Upper lobe of left lung (tissue), 6 donors: ENCODE measurements at regions not wholly inside any gene's neighbourhood (a gene's known extent, or its start where the extent isn't known, plus 50 kb on each side); places are given as distances from the start of the nearest gene placed in this dataset.
A peak's percentile ranks its signal among the peaks of the same experiment; 100 is the strongest.
"Not testable (repeated sequence)": the region's sequence is repeated elsewhere in the genome, so short reads cannot be mapped to it uniquely, and the experiment has no call there.

Experiments
- ATAC-seq, 2 donors: fragments of 200-7000 bp; cut with Tn5 transposase; one replicate each; pipeline ENCODE4 v1.9.1; 2022; ENCODE audit warnings: mild to moderate bottlenecking in 2 of 2, moderate library complexity in 2 of 2; ENCODE audit not compliant: low FRiP score in 2 of 2
- DNase-seq, 2 donors: peaks; one replicate each; pipeline ENCODE4 v3.0.0-alpha.2; 2019 to 2020
- H3K27ac ChIP-seq, 4 donors: fragments of 200-600 bp; sonication (generic); one replicate each; pipeline ENCODE4 v1.5.1; 2016 to 2019
- H3K27me3 ChIP-seq, 4 donors: fragments of 200-600 bp; sonication (generic); one replicate each; pipeline ENCODE4 v1.5.1; 2017 to 2019
- H3K36me3 ChIP-seq, 4 donors: fragments of 200-600 bp; sonication (generic); one replicate each; pipeline ENCODE4 v1.5.1; 2016 to 2019
- H3K4me1 ChIP-seq, 4 donors: fragments of 200-600 bp; sonication (generic); one replicate each; pipeline ENCODE4 v1.5.1; 2018 to 2019
- H3K4me3 ChIP-seq, 4 donors: fragments of 200-600 bp; sonication (generic); one replicate each; pipeline ENCODE4 v1.5.1; 2017 to 2019; ENCODE audit warnings: mild to moderate bottlenecking in 2 of 4, moderate library complexity in 1 of 4
- H3K9me3 ChIP-seq, 4 donors: fragments of 200-600 bp; sonication (generic); one replicate each; pipeline ENCODE4 v1.5.1; 2018 to 2019
- EP300 ChIP-seq, 4 donors: sonication (generic); formaldehyde crosslinking; IDR thresholded peaks; one replicate each; pipeline ENCODE4 v1.5.1; 2017; ENCODE audit warnings: antibody characterized with exemption in 4 of 4, control low read depth in 2 of 4
- POLR2A ChIP-seq, 4 donors: fragments of 450-650 bp; IDR thresholded peaks; one replicate each; pipeline ENCODE4 v1.5.1; 2016 to 2017; ENCODE audit warnings: antibody characterized with exemption in 4 of 4, mild to moderate bottlenecking in 2 of 4
- POLR2AphosphoS5 ChIP-seq, 2 donors: sonication (generic); formaldehyde crosslinking; IDR thresholded peaks; one replicate each; pipeline ENCODE4 v1.5.1; 2017; ENCODE audit warnings: antibody characterized with exemption in 2 of 2
- WGBS, 2 donors: methylation state at CpG; one replicate each; pipeline ENCODE4 v1.1.5; 2017 to 2018; 5-methylcytosine and 5-hydroxymethylcytosine counted together
- TF ChIP-seq, protein P1 (sequence below), 6 experiments: fragments of 450-650 bp in 4 of 6; fragments of 200-600 bp in 2 of 6; sonication (generic) in 2 of 6; IDR thresholded peaks; one replicate each; pipeline ENCODE4 v1.5.1; 2016 to 2019; ENCODE audit warnings: antibody characterized with exemption in 6 of 6
- donor health status: DM: no; HTN: no; CAD: no; lungs with moderate emphysema.
- donor health status: DM: no; HTN: yes; CAD: no; lungs with severe emphysema.

DNA sequence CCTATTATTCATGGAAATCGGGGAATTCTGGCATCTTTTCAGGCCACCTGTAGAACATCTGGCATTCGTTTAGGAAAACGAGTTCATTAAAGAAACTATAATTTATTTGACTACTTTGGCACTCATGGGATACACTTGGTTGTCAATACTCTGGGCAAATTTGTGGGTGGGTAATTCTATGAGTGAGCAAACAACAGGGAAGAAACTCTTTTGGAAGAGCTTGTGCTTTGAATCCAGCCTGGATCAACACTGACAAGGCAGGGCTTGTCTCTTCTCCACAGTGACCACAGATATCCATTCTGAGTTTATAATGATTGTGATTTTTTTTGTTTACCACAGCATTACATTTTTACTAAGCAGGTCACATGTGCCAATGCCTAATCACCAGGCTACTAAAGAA lies 394.7 kb downstream of the THBS2 start:
- Histone ChIP-seq H3K4me3 (no peak overlapping the region), H3K9me3 (no peaks in the 10 kb centered on the region), H3K27me3 (no peaks in the 10 kb centered on the region), H3K36me3 (no peaks in the 10 kb centered on the region), H3K4me1 (no peaks in the 10 kb centered on the region), H3K27ac (no peak overlapping the region)
- TF ChIP-seq POLR2AphosphoS5 (IDR thresholded peaks at IDR 0.05) (no peak), EP300 (IDR thresholded peaks at IDR 0.05) (no peak), POLR2A (IDR thresholded peaks at IDR 0.05) (no peak)
- TF ChIP-seq, protein P1, sequence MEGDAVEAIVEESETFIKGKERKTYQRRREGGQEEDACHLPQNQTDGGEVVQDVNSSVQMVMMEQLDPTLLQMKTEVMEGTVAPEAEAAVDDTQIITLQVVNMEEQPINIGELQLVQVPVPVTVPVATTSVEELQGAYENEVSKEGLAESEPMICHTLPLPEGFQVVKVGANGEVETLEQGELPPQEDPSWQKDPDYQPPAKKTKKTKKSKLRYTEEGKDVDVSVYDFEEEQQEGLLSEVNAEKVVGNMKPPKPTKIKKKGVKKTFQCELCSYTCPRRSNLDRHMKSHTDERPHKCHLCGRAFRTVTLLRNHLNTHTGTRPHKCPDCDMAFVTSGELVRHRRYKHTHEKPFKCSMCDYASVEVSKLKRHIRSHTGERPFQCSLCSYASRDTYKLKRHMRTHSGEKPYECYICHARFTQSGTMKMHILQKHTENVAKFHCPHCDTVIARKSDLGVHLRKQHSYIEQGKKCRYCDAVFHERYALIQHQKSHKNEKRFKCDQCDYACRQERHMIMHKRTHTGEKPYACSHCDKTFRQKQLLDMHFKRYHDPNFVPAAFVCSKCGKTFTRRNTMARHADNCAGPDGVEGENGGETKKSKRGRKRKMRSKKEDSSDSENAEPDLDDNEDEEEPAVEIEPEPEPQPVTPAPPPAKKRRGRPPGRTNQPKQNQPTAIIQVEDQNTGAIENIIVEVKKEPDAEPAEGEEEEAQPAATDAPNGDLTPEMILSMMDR (IDR thresholded peaks at IDR 0.05): no peak
- 33 to 51% methylated on average over 3 of the region's 3 CpGs for WGBS, 2 donors
- ATAC-seq (no peak), DNase-seq (no peak)

DNA sequence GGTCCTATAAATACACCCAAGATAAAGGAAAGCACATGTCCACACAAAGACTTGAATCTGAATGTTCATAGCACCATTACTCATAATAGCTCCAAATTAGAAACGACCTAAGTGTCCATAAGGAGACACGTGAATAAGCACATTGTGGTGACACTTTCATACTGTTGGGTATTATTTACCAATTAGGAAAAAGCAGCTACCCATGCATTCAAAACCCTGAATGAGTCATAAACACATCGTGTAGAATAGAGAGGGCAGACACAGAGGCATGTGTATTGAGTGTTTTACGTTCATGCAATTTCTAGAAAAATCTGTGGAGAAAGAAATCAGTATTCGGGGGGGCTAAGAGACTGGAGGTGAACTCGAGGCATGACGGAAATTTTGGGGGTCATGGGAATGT lies 396.7 kb downstream of the THBS2 start:
- no peaks in the 10 kb centered on the region for H3K9me3 ChIP-seq
- no peak overlapping the region for H3K4me3 ChIP-seq
- 74 to 80% methylated on average over 7 of the region's 7 CpGs for WGBS, 2 donors
- TF ChIP-seq, protein P1 (IDR thresholded peaks at IDR 0.05): no peak
- TF ChIP-seq EP300 (IDR thresholded peaks at IDR 0.05): no peak
- TF ChIP-seq POLR2AphosphoS5 (IDR thresholded peaks at IDR 0.05): no peak
- no peak for TF ChIP-seq POLR2A (IDR thresholded peaks at IDR 0.05)
- no peak for DNase-seq
- no peaks in the 10 kb centered on the region for H3K4me1 ChIP-seq
- H3K27ac ChIP-seq: no peak overlapping the region
- no peaks in the 10 kb centered on the region for H3K27me3 ChIP-seq
- ATAC-seq: no peak
- no peaks in the 10 kb centered on the region for H3K36me3 ChIP-seq

DNA sequence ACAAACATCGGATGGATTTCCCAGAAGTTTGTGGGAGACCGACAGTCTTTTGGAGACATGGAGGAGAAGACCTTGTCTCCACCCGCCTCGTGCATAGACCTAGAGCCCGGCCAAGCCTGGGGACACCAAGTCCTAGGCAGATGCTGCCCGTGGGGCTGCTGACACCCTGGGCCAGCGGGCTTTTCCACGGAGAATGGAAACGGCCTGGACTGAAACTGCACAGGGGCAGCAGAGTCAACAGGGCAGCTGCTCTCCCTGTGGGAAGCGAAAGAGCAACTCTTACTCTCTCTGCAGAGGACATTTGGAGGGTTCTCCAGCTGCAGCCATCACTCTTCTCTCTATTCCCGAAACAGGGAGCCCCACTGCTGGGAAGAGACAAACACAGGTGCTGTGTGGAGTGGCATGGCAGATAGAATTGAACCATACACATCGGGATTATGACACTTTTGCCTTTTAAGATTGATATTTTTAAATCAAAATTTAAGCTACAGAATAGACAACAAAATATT lies 401.2 kb downstream of the THBS2 start:
- H3K4me1 ChIP-seq: no peaks in the 10 kb centered on the region
- no peaks in the 10 kb centered on the region for H3K36me3 ChIP-seq
- H3K9me3 ChIP-seq: no peaks in the 10 kb centered on the region
- no peak overlapping the region for H3K4me3 ChIP-seq
- WGBS, 2 donors: 88 to 95% methylated on average over 9 to 12 of the region's 12 CpGs
- DNase-seq (no peak), ATAC-seq (peak in 1 of 2 donors; percentile 51)
- TF ChIP-seq EP300 (IDR thresholded peaks at IDR 0.05): no peak
- TF ChIP-seq POLR2AphosphoS5 (IDR thresholded peaks at IDR 0.05): no peak
- TF ChIP-seq, protein P1 (IDR thresholded peaks at IDR 0.05): no peak
- no peak for TF ChIP-seq POLR2A (IDR thresholded peaks at IDR 0.05)
- H3K27ac ChIP-seq: no peak overlapping the region
- no peaks in the 10 kb centered on the region for H3K27me3 ChIP-seq

DNA sequence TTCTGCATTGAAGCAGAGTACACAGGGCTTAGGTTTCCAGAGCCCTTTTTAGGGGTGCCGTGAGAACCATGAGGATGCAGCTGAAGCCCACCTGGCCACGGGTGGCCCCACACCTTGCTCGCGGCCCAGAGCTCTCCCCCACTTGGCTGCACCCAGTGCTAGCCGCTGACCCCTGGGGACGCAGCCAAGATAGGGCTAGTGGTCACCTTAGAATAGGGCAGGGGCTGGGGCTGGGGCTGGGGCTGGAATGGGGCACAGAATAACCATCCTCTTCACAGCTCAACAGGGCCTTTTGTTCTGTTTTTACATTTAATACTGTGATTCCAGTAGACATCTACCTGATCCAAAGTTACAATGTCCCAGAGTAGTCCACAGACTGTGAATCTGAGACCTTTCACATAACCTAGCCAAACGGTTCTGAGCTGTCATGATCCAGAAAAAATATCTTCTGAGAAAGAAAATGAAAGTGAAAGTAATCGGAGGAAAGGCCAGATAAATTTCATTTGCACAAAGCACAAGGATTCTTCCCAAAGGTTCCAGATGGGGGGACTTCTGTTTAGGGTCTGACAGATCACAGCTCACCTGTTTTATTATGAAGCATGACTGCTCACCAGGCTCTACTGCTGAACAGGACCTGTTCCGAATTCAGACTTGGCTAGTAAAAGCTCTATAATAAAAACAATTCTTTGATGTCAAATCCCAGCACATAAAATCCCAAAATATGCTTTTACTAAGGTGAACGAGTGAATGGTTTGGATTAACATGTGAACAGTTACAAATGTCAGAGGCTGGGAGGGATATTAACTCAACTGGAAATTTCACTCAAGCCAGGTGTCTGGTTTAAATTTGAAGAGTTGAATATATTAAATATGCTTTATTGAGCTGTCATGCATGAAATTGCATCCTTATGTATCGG lies 401.9 kb downstream of the THBS2 start:
- H3K36me3 ChIP-seq: no peaks in the 10 kb centered on the region
- no peaks in the 10 kb centered on the region for H3K27me3 ChIP-seq
- TF ChIP-seq POLR2A (IDR thresholded peaks at IDR 0.05) (no peak), EP300 (IDR thresholded peaks at IDR 0.05) (no peak), POLR2AphosphoS5 (IDR thresholded peaks at IDR 0.05) (no peak)
- TF ChIP-seq, protein P1 (IDR thresholded peaks at IDR 0.05): no peak
- no peak overlapping the region for H3K27ac ChIP-seq
- DNase-seq: no peak
- H3K9me3 ChIP-seq: no peaks in the 10 kb centered on the region
- no peaks in the 10 kb centered on the region for H3K4me1 ChIP-seq
- no peak for ATAC-seq
- H3K4me3 ChIP-seq: peak overlapping the region in 2 of 4 donors; percentile 23 to 28
- WGBS, 2 donors: 75 to 82% methylated on average over 9 to 11 of the region's 11 CpGs

DNA sequence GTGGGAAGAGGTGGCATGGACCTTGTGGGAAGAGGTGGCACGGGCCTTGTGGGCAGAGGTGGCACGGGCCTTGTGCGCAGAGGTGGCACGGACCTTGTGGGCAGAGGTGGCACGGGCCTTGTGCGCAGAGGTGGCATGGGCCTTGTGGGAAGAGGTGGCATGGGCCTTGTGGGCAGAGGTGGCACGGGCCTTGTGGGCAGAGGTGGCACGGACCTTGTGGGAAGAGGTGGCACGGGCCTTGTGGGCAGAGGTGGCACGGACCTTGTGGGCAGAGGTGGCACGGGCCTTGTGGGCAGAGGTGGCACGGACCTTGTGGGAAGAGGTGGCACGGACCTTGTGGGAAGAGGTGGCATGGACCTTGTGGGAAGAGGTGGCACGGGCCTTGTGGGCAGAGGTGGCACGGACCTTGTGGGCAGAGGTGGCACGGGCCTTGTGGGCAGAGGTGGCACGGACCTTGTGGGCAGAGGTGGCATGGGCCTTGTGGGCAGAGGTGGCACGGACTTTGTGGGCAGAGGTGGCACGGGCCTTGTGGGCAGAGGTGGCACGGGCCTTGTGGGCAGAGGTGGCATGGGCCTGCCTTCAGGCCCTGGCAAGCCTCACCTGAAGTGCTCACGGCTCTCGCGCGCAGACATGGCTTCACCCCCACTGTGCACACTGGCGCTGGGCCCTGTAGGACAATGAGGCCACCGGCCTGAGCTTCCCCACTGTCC lies 403.5 kb downstream of the THBS2 start:
- H3K9me3 ChIP-seq, H3K27me3 ChIP-seq, ATAC-seq, H3K36me3 ChIP-seq, H3K4me1 ChIP-seq, H3K27ac ChIP-seq, H3K4me3 ChIP-seq, DNase-seq: not testable (repeated sequence)
- WGBS, 2 donors: 96 to 100% methylated on average over 2 to 15 of the region's 26 CpGs
